ENCODE measurements at regions not wholly inside any gene's neighbourhood (a gene's known extent, or its start where the extent isn't known, plus 50 kb on each side); places are given as distances from the start of the nearest gene placed in this dataset.

GRCh38 chr5:9831823-9832222 lies 201.7 kb upstream of the TAS2R1 start:
- DNase-seq, result no peak
- no peaks in the 10 kb centered on the region for H3K27me3 ChIP-seq (replicated peaks in 1 of 7)
- no peaks in the 10 kb centered on the region for H3K9me3 ChIP-seq
- H3K4me1 ChIP-seq, result no peaks in the 10 kb centered on the region
- TF ChIP-seq POLR2A (IDR thresholded peaks at IDR 0.05) (no peak), POLR2AphosphoS5 (IDR thresholded peaks at IDR 0.05) (no peak)
- TF ChIP-seq, protein P1, sequence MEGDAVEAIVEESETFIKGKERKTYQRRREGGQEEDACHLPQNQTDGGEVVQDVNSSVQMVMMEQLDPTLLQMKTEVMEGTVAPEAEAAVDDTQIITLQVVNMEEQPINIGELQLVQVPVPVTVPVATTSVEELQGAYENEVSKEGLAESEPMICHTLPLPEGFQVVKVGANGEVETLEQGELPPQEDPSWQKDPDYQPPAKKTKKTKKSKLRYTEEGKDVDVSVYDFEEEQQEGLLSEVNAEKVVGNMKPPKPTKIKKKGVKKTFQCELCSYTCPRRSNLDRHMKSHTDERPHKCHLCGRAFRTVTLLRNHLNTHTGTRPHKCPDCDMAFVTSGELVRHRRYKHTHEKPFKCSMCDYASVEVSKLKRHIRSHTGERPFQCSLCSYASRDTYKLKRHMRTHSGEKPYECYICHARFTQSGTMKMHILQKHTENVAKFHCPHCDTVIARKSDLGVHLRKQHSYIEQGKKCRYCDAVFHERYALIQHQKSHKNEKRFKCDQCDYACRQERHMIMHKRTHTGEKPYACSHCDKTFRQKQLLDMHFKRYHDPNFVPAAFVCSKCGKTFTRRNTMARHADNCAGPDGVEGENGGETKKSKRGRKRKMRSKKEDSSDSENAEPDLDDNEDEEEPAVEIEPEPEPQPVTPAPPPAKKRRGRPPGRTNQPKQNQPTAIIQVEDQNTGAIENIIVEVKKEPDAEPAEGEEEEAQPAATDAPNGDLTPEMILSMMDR (IDR thresholded peaks at IDR 0.05 in 8 of 11, conservative IDR thresholded peaks at IDR 0.05 in 3 of 11), result no peak
- no peak overlapping the region for H3K27ac ChIP-seq
- 85 to 91% (median 87%) methylated on average over 6 of the region's 6 CpGs for WGBS, 5 donors
- intact Hi-C loops (cut with DNase I; ENCODE audit: low total_unique reads), result no loop called here
- no peaks in the 10 kb centered on the region for H3K36me3 ChIP-seq
- no peak overlapping the region for H3K4me3 ChIP-seq

- intact Hi-C loops (cut with DNase I; ENCODE audit: low total_unique reads), result no loop called here
- no peak for DNase-seq
Observed at GRCh38 chr5:9830184-9830583, 200.0 kb upstream of the TAS2R1 start.

DNA sequence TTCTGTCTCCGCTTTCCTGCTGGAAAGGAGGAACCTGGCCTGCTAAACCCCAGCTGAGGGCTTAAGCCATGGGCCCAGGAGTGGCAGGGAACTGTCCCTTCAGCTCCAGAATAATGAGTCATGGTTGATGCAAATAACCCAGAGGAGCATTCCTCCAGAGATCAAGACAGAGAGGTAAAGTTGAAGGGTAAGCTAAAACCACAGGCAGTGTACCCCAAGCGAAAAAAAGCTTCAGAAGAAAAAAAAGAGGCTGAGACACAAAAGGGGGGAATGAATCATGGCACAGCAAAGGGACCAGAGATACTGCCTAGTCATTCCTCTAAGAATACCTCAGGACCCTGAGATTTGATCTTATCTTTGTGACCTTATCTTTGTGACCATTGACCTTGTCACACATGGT lies 199.5 kb upstream of the TAS2R1 start:
- 66 to 87% (median 78%) methylated on average over 2 of the region's 2 CpGs for WGBS, 5 donors
- H3K27me3 ChIP-seq (replicated peaks in 1 of 7), result no peaks in the 10 kb centered on the region
- intact Hi-C loops (cut with DNase I; ENCODE audit: low total_unique reads), result no loop called here

More at GRCh38 chr5:9830184-9830583, 200.0 kb upstream of the TAS2R1 start:
- H3K36me3 ChIP-seq, result no peaks in the 10 kb centered on the region
- no peak overlapping the region for H3K4me3 ChIP-seq
- H3K4me1 ChIP-seq, result no peaks in the 10 kb centered on the region
- no peaks in the 10 kb centered on the region for H3K9me3 ChIP-seq
- H3K27ac ChIP-seq, result no peak overlapping the region
- no peak for TF ChIP-seq POLR2AphosphoS5 (IDR thresholded peaks at IDR 0.05)
- TF ChIP-seq, protein P1 (IDR thresholded peaks at IDR 0.05 in 8 of 11, conservative IDR thresholded peaks at IDR 0.05 in 3 of 11), result no peak
- no peak for TF ChIP-seq POLR2A (IDR thresholded peaks at IDR 0.05)
- no peaks in the 10 kb centered on the region for H3K27me3 ChIP-seq (replicated peaks in 1 of 7)

DNA sequence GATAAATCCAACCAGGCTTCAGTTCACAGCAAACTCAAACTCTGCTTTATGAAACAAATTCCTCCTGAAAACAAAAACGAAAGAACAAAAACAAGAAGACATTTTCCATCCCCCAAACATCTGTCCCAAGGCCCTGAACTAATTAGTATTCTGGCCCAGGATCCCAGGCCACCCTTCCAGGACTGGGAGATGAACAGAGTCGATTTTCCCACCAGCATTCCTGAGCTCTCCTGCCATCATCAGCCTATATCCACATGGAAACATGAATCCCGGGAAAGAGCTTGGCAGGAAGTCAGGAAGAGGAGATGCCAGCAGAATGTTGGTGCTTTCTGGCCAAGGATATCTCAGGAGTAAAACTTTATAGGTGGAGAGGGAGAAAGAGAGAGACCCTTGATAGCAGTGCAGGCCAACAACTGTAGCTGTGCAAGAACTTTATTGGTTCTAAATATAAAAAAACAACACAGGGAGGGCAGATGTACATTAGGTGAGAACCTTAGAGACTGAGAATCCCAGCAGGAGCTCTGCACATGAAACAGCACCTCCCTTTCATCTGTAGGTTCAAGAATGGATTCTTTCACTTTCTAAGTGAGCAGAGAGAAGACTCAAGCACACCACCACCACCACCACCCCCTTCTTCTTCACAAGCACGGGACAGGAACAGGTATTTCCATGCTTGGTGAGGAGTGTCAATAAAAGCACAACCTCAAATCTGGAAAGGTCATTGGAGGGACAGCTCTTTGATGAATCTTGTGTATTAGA lies 190.7 kb upstream of the TAS2R1 start:
- H3K4me1 ChIP-seq, result no peaks in the 10 kb centered on the region
- H3K27me3 ChIP-seq (replicated peaks in 1 of 7), result no peaks in the 10 kb centered on the region
- intact Hi-C loops (cut with DNase I; ENCODE audit: low total_unique reads), result no loop called here
- H3K27ac ChIP-seq, result no peak overlapping the region
- H3K4me3 ChIP-seq, result no peak overlapping the region
- WGBS, 5 donors, result 26 to 48% (median 41%) methylated on average over 4 of the region's 4 CpGs
- DNase-seq, result no peak
- H3K36me3 ChIP-seq, result no peaks in the 10 kb centered on the region
- H3K9me3 ChIP-seq, result peaks cover 0 to 4% (median 0%) of the 10 kb centered on the region in 8 donors
- TF ChIP-seq, protein P1 (IDR thresholded peaks at IDR 0.05 in 8 of 11, conservative IDR thresholded peaks at IDR 0.05 in 3 of 11), result no peak
- no peak for TF ChIP-seq POLR2AphosphoS5 (IDR thresholded peaks at IDR 0.05)
- TF ChIP-seq POLR2A (IDR thresholded peaks at IDR 0.05), result no peak

More for the DNA sequence above, 199.5 kb upstream of the TAS2R1 start:
- DNase-seq, result no peak
- Histone ChIP-seq H3K4me1 (no peaks in the 10 kb centered on the region), H3K4me3 (no peak overlapping the region), H3K9me3 (no peaks in the 10 kb centered on the region), H3K27ac (no peak overlapping the region), H3K36me3 (no peaks in the 10 kb centered on the region)
- TF ChIP-seq POLR2AphosphoS5 (IDR thresholded peaks at IDR 0.05) (no peak), POLR2A (IDR thresholded peaks at IDR 0.05) (no peak)
- TF ChIP-seq, protein P1 (IDR thresholded peaks at IDR 0.05 in 8 of 11, conservative IDR thresholded peaks at IDR 0.05 in 3 of 11), result no peak
